ENCODE measurements at regions not wholly inside any gene's neighbourhood (a gene's known extent, or its start where the extent isn't known, plus 50 kb on each side); places are given as distances from the start of the nearest gene placed in this dataset.

DNA sequence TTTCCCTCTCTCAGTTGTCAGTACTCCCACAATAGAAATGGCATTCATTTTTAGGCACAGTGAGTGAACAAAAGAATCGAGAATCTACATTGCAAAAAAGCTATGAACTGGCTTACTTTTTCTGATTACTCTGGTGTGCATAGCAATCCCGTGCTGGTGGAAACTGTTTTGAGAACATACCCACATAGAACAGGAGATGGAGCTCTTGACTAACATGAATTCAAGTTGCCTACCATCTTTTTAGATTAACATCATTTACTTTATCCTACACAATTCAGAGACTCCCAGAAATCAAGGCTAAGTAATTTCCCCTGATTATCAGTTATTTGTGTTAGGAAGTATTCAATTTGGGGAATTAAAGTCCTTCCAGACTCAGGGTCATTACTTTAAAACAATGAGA is 326.6 kb downstream of the ARPP21 start:
- DNase-seq: no peak
- peaks cover 3% of the 10 kb centered on the region for H3K27me3 Mint-ChIP-seq (ENCODE audit: low read depth)
- H3K36me3 Mint-ChIP-seq (ENCODE audit: low read depth): no peaks in the 10 kb centered on the region
- no peak overlapping the region for H3K4me3 Mint-ChIP-seq
- ATAC-seq: no peak
- H3K9me3 Mint-ChIP-seq (ENCODE audit: insufficient read depth): no peaks in the 10 kb centered on the region
- CTCF ChIA-PET: interaction anchor here (0.7 to 1.1 kb wide), 3 partner anchors 12 to 734 kb away, joined by 3 read pairs; no protein-coding TSS in a partner anchor
- H3K27ac Mint-ChIP-seq: no peak overlapping the region
- POLR2A ChIA-PET: no interaction called here
- H3K4me1 Mint-ChIP-seq (ENCODE audit: low read depth): peaks cover 2% of the 10 kb centered on the region

DNA sequence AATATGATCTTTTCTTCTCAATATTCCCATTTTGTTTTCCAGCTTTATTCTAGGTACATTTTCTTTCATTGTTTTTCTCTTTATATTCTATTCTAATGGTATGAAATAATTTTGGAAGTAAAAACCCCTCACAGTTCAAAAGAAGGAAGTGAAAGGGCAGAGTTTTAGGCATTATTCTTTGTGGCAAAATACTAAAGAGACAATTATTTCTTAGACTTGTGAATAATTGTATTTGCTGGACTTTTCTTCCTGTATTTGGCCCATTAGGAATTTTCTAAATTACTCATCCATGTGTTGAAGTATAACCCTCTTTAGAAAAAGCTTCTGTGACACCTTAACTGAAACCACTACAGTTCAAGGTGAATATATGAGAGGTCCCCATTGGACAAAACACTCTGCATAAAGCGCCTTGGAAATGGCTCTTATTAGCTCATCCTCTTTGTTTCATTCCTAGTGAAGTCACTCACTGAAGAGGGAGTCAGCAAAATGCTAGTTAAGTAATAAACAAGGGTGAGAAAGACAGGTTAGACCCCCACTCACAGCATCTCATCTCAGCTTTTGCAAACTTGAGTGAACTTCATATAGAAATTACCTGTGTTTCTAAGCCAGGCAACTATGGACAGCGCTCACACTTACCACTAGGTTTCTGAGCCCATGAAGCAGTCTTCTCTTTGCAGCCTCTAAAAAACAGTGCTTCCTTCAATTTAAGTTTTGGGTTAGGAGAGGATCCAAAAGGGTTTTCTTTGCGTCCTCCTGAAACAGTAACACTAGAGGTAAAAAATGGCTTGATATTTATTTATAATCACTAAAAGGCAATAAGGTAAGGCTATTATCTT is 327.5 kb downstream of the ARPP21 start:
- Mint-ChIP-seq H3K27me3 (ENCODE audit: low read depth) (peaks cover 2% of the 10 kb centered on the region), H3K9me3 (ENCODE audit: insufficient read depth) (no peaks in the 10 kb centered on the region), H3K4me3 (no peak overlapping the region), H3K4me1 (ENCODE audit: low read depth) (peaks cover 2% of the 10 kb centered on the region), H3K27ac (no peak overlapping the region), H3K36me3 (ENCODE audit: low read depth) (no peaks in the 10 kb centered on the region)
- POLR2A ChIA-PET: no interaction called here
- ATAC-seq: no peak
- CTCF ChIA-PET: interaction anchor here (0.7 kb wide), 1 partner anchor 733 kb away, joined by 3 read pairs; no protein-coding TSS in a partner anchor
- no peak for DNase-seq

DNA sequence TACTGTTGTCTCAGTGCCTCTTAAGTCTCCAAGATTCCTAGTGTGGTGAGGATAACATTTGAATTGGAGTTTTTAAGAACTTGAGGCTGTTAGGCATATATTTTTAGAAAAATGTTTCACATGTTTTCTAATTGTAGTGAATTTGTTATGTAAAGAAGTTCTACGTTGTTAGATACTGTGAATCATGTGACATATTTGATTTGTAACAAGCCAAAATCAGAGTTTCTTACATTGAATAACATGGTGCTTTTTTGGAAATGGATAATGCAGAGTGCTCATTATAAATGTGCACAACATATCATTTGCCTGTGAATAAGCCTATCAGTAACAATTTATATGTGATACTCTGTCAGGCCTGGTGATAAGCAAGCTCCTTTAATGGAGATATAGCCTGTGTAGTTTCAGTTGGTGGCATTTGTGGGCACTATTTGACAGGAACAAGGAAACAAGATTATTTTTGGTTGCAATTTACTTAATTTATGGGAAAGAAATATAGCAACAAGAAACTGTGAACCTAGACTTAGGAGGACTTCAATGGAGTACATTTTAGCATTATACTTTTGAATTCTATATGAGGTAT is 328.8 kb downstream of the ARPP21 start:
- no peak for DNase-seq
- ChIA-PET POLR2A (no interaction called here), CTCF (no interaction called here)
- H3K9me3 Mint-ChIP-seq (ENCODE audit: insufficient read depth): no peaks in the 10 kb centered on the region
- peaks cover 2% of the 10 kb centered on the region for H3K4me1 Mint-ChIP-seq (ENCODE audit: low read depth)
- H3K36me3 Mint-ChIP-seq (ENCODE audit: low read depth): no peaks in the 10 kb centered on the region
- peaks cover 2% of the 10 kb centered on the region for H3K27me3 Mint-ChIP-seq (ENCODE audit: low read depth)
- no peak overlapping the region for H3K27ac Mint-ChIP-seq
- ATAC-seq: no peak
- no peak overlapping the region for H3K4me3 Mint-ChIP-seq

DNA sequence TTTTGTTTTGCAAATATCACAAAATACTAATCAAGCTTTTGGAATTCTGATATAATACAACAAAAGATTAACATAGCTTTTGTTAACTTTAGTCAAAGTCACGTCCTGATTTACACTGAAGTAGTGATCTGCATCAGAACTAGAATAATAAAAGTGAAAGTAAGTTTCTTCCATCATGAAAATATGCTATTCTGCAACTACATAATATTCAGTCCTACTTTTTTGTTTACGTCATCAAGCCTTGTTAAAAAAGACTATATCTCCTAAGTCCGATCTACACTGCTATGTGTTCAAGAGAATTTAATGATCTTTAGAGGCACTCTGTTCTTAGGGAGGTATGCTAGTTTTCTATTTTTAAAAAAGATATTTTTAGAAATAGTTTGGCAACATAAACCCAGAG is 330.1 kb downstream of the ARPP21 start:
- Mint-ChIP-seq H3K9me3 (ENCODE audit: insufficient read depth) (no peaks in the 10 kb centered on the region), H3K4me3 (no peak overlapping the region), H3K27me3 (ENCODE audit: low read depth) (peaks cover 2% of the 10 kb centered on the region), H3K27ac (no peak overlapping the region), H3K36me3 (ENCODE audit: low read depth) (no peaks in the 10 kb centered on the region), H3K4me1 (ENCODE audit: low read depth) (peaks cover 2% of the 10 kb centered on the region)
- CTCF ChIA-PET: no interaction called here
- POLR2A ChIA-PET: no interaction called here
- ATAC-seq (no peak), DNase-seq (no peak)

DNA sequence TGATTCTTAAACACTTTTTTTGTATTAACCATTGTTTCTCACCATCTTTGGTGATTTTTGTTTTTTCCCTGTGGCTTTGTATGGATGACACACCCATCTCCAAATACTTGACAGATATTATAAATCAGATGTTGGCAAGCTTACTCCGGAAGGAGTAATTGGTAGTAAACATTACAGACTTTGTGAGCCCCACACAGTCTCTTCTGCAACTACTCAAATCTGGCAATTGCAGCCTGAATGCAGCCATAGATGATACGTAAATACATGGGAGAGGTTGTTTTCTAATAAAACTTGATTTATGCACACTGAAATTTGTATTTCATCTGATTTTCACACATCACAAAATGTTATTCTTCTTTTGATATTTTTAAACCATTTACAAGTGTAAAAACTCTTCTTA is 331.5 kb downstream of the ARPP21 start:
- POLR2A ChIA-PET: no interaction called here
- Mint-ChIP-seq H3K9me3 (ENCODE audit: insufficient read depth) (no peaks in the 10 kb centered on the region), H3K4me1 (ENCODE audit: low read depth) (peaks cover 2% of the 10 kb centered on the region), H3K27ac (no peak overlapping the region), H3K36me3 (ENCODE audit: low read depth) (no peaks in the 10 kb centered on the region), H3K27me3 (ENCODE audit: low read depth) (peaks cover 2% of the 10 kb centered on the region), H3K4me3 (no peak overlapping the region)
- ATAC-seq: no peak
- no peak for DNase-seq
- CTCF ChIA-PET: no interaction called here

DNA sequence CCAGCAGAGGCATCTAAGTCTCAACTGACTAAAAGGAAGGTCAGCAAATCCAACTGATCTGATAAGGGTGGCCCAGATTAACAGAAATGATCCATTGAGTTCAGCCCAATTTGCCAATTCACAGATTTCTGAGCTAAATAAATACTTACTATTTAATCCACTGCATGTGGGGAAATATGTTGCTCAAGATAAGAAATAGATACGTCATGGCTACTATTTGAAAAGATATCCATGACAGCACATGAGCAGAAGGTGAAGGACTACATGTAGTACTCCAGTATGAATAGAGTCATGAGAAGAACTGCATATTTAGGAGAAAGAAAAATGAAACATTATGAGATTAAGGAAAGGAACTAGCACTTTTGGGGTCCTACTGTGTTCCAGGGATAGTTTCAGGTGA is 332.4 kb downstream of the ARPP21 start:
- ATAC-seq (no peak), DNase-seq (no peak)
- peaks cover 2% of the 10 kb centered on the region for H3K27me3 Mint-ChIP-seq (ENCODE audit: low read depth)
- H3K4me1 Mint-ChIP-seq (ENCODE audit: low read depth): peaks cover 2% of the 10 kb centered on the region
- no peaks in the 10 kb centered on the region for H3K9me3 Mint-ChIP-seq (ENCODE audit: insufficient read depth)
- H3K27ac Mint-ChIP-seq: no peak overlapping the region
- no peaks in the 10 kb centered on the region for H3K36me3 Mint-ChIP-seq (ENCODE audit: low read depth)
- ChIA-PET CTCF (no interaction called here), POLR2A (no interaction called here)
- no peak overlapping the region for H3K4me3 Mint-ChIP-seq

DNA sequence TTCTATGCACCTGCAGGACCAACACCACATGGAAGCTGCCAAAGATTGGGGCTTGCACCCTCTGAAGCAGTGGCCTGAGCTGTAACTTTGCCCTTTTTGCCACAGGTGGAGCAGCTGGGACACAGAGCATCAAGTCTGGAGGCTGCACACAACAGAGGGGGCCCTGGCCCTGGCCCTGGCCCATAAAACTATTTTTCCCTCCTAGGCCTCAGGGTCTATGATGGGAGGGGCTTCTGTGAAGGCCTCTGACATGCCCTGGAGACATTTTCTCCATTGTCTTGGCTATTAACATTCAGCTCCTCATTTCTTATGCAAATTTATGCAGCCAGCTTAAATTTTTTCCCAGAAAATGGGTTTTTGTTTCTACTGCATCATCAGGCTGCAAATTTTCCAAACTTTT is 335.5 kb downstream of the ARPP21 start:
- no peak overlapping the region for H3K4me3 Mint-ChIP-seq
- no peaks in the 10 kb centered on the region for H3K27me3 Mint-ChIP-seq (ENCODE audit: low read depth)
- H3K27ac Mint-ChIP-seq: no peak overlapping the region
- H3K4me1 Mint-ChIP-seq (ENCODE audit: low read depth): peaks cover 2% of the 10 kb centered on the region
- no peaks in the 10 kb centered on the region for H3K36me3 Mint-ChIP-seq (ENCODE audit: low read depth)
- no peaks in the 10 kb centered on the region for H3K9me3 Mint-ChIP-seq (ENCODE audit: insufficient read depth)
- ChIA-PET CTCF (no interaction called here), POLR2A (no interaction called here)
- no peak for DNase-seq
- no peak for ATAC-seq

DNA sequence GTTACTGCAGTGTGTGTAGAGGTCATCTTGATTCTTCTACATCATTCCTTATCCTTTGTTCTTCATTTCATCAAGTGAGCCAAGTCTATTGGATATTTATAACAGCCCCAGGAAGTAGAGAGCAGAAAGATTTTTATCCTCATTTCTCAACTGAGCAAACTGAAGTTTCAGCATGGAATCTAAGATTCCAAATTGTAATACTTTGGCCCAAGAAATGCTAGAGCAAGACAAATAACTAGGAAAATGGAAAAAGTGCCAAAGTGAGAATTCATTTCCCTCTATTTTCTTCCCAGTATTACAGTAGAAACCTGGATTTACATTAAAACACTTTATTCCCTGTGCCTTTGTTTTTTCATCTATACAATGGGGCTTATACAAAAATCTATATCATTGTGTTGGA is 346.8 kb downstream of the ARPP21 start:
- no peaks in the 10 kb centered on the region for H3K4me1 Mint-ChIP-seq (ENCODE audit: low read depth)
- ChIA-PET POLR2A (no interaction called here), CTCF (no interaction called here)
- ATAC-seq: no peak
- no peaks in the 10 kb centered on the region for H3K27me3 Mint-ChIP-seq (ENCODE audit: low read depth)
- no peaks in the 10 kb centered on the region for H3K9me3 Mint-ChIP-seq (ENCODE audit: insufficient read depth)
- no peak overlapping the region for H3K4me3 Mint-ChIP-seq
- no peak overlapping the region for H3K27ac Mint-ChIP-seq
- no peak for DNase-seq
- no peaks in the 10 kb centered on the region for H3K36me3 Mint-ChIP-seq (ENCODE audit: low read depth)

DNA sequence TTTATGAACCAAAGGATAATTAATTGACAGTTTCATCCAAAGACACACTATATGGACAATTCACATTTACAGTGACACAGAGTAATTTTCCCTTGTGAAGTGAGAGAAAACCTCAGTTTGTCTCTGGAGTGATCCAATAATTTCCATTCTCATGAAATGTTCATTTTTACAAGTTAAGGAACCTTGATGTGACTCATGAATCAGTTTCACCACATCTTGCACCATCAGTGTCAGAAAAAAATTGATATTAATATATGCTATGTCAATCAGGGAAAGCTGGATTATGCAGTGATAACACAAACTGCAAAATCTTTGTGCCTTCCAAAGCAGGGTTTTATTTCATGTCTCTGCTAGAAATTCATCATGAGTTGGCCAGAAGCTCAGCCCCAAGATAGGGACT is 348.1 kb downstream of the ARPP21 start:
- H3K9me3 Mint-ChIP-seq (ENCODE audit: insufficient read depth): no peaks in the 10 kb centered on the region

DNA sequence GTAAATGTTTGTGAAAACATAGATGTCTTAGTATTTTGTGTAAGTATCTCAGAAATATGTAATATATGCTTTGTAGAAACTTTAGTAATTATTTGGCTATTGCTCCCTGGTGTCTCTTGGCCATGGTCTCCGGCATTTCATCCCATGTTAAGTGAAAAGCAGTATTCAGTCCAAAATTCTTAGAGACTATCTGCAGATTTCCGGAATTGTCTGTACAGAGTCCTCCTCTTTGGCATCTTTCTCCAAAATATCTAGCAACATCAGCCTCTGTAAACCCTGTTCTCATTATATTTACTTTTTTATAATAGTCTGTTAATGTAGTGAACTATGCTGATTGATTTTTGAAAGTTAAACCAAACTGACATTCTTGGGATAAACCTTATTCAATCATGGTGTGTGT is 352.7 kb downstream of the ARPP21 start:
- CTCF ChIA-PET: no interaction called here
- Mint-ChIP-seq H3K27ac (no peak overlapping the region), H3K9me3 (ENCODE audit: insufficient read depth) (no peaks in the 10 kb centered on the region), H3K4me1 (ENCODE audit: low read depth) (no peaks in the 10 kb centered on the region), H3K27me3 (ENCODE audit: low read depth) (no peaks in the 10 kb centered on the region), H3K36me3 (ENCODE audit: low read depth) (no peaks in the 10 kb centered on the region), H3K4me3 (no peak overlapping the region)
- DNase-seq: no peak
- POLR2A ChIA-PET: no interaction called here
- no peak for ATAC-seq

More for the DNA sequence above, 348.1 kb downstream of the ARPP21 start:
- no peak for ATAC-seq
- CTCF ChIA-PET: no interaction called here
- H3K4me1 Mint-ChIP-seq (ENCODE audit: low read depth): no peaks in the 10 kb centered on the region
- H3K4me3 Mint-ChIP-seq: no peak overlapping the region
- no peaks in the 10 kb centered on the region for H3K36me3 Mint-ChIP-seq (ENCODE audit: low read depth)
- no peak for DNase-seq
- H3K27me3 Mint-ChIP-seq (ENCODE audit: low read depth): no peaks in the 10 kb centered on the region
- POLR2A ChIA-PET: no interaction called here
- H3K27ac Mint-ChIP-seq: no peak overlapping the region

DNA sequence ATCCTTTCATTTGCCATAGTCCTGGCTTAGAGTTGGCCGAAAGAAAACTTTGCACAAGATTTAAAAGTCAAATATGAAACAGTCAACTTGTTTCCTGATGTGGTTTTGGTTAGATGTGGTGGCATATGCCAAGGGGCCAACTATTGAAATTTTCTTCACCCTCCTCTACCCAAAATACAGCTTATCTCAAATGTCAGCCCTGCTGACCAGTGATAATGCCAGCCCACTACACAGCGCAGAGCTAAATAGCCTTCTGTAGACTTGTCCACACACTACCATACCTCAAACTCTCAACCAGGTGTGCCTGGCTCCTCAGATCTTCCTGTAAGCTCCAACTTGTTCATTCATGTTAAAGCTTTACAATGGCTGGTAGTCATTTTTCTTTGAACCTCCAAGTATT is 368.5 kb upstream of the STAC start:
- Mint-ChIP-seq H3K36me3 (ENCODE audit: low read depth) (no peaks in the 10 kb centered on the region), H3K4me3 (no peak overlapping the region), H3K4me1 (ENCODE audit: low read depth) (no peaks in the 10 kb centered on the region), H3K9me3 (ENCODE audit: insufficient read depth) (no peaks in the 10 kb centered on the region), H3K27ac (no peak overlapping the region), H3K27me3 (ENCODE audit: low read depth) (no peaks in the 10 kb centered on the region)
- ATAC-seq (no peak), DNase-seq (no peak)
- POLR2A ChIA-PET: no interaction called here
- CTCF ChIA-PET: interaction anchor here (0.7 kb wide), 1 partner anchor 1916 kb away, joined by 3 read pairs; no protein-coding TSS in a partner anchor

DNA sequence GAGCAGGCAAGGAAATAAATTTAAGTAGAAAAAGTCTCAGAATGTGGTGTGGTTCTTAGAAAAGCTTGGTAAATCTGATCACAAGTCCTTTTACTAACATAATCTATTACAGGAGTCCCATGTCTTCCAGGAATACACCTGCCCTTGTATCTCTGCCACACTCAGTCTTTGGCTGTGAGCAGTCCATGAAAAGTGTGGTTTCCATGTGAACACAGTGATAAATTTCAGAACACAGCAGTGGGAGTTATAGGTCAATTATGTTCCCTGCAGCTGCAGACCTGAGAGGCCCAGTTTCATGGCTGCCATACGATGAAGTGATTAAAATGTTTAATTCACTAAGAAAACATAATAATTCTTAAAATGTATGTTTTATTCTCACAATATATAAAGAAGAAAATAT is 366.9 kb upstream of the STAC start:
- Mint-ChIP-seq H3K27ac (no peak overlapping the region), H3K4me1 (ENCODE audit: low read depth) (no peaks in the 10 kb centered on the region), H3K4me3 (no peak overlapping the region), H3K9me3 (ENCODE audit: insufficient read depth) (no peaks in the 10 kb centered on the region), H3K36me3 (ENCODE audit: low read depth) (no peaks in the 10 kb centered on the region), H3K27me3 (ENCODE audit: low read depth) (no peaks in the 10 kb centered on the region)
- DNase-seq (no peak), ATAC-seq (no peak)
- ChIA-PET CTCF (no interaction called here), POLR2A (no interaction called here)

DNA sequence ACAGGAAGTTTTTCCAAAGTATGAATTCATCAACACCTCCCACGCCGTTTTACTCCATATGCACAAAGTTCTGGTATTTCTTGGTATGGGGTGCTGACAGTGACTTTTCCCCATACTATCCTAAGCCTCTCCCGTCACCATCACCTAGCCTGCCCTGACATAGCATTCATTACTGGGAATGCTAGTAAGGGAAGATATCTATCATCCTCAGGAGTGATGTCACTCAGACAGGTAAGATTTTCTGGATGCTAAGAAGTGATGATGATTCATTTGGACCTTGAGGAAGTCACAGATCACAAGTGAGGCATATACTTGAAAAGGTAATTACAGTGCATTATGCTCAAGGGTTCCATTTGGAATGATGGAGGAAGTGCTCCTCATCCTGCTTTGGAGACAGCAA is 355.1 kb upstream of the STAC start:
- Mint-ChIP-seq H3K9me3 (ENCODE audit: insufficient read depth) (peaks cover 8% of the 10 kb centered on the region), H3K36me3 (ENCODE audit: low read depth) (no peaks in the 10 kb centered on the region), H3K4me3 (no peak overlapping the region), H3K27ac (no peak overlapping the region), H3K27me3 (ENCODE audit: low read depth) (no peaks in the 10 kb centered on the region), H3K4me1 (ENCODE audit: low read depth) (no peaks in the 10 kb centered on the region)
- ChIA-PET POLR2A (no interaction called here), CTCF (no interaction called here)
- DNase-seq (no peak), ATAC-seq (no peak)

All from activated CD8-positive, alpha-beta T cell treated with anti-CD3 and anti-CD28 coated beads, Interleukin-2, amount 10 ng/mL, durations not matched to agents 7 days and 5 days (primary cell).